Panc1 (cell line): ENCODE measurements at regions not wholly inside any gene's neighbourhood (a gene's known extent, or its start where the extent isn't known, plus 50 kb on each side); places are given as distances from the start of the nearest gene placed in this dataset.

ENCODE experiments used
- ATAC-seq: fragments of 200-7000 bp; cut with Tn5 transposase; 2 replicates; pipeline ENCODE4 v1.9.1; 2020; ENCODE audit warnings: mild to moderate bottlenecking, moderate library complexity
- BruUV-seq: library from RNA; stranded (reverse); fragments of 400-500 nt; replicated peaks from 2 replicates; lab custom pipeline; 2021; lab: Mats Ljungman, UMichigan
- CTCF ChIA-PET: fragments of 300-600 bp; sonication (Branson Sonifier 250); formaldehyde crosslinking; loops from one replicate; lab custom pipeline; 2022; ENCODE audit warnings: antibody characterized with exemption; lab: Charles Lee
- POLR2A ChIA-PET: fragments of 300-600 bp; sonication (Branson Sonifier 250); formaldehyde crosslinking; loops from one replicate; lab custom pipeline; 2022; ENCODE audit warnings: antibody characterized with exemption; lab: Charles Lee
- DNase-seq: peaks from one replicate; pipeline ENCODE4 v3.0.0-alpha.2; 2010; ENCODE audit warnings: low read depth, low spot score
- H3K27ac ChIP-seq: 2 replicates; pipeline ENCODE4 v1.5.1; 2011; ENCODE audit warnings: mild to moderate bottlenecking, low read length, inconsistent platforms
- H3K27me3 ChIP-seq: fragments of 200-500 bp; sonication (Bioruptor generic); 2 replicates; pipeline ENCODE4 v1.6.0; 2014; ENCODE audit warnings: low read length, inconsistent platforms; ENCODE audit not compliant: control insufficient read depth, insufficient read depth
- H3K36me3 ChIP-seq: fragments of 200-500 bp; sonication (Bioruptor generic); 2 replicates; pipeline ENCODE4 v1.5.1; 2014; ENCODE audit warnings: inconsistent platforms, mild to moderate bottlenecking, low read length, moderate library complexity; ENCODE audit not compliant: control insufficient read depth, insufficient read depth
- H3K4me1 ChIP-seq: 2 replicates; pipeline ENCODE4 v1.5.1; 2011; ENCODE audit warnings: inconsistent platforms, mild to moderate bottlenecking, low read length, moderate library complexity; ENCODE audit not compliant: control insufficient read depth, insufficient read depth
- H3K4me3 ChIP-seq, 2 experiments: 2 replicates each; pipeline ENCODE4 v1.5.1; 2011 to 2012; ENCODE audit warnings: low read depth in 2 of 2, low read length in 2 of 2, mild to moderate bottlenecking in 2 of 2, inconsistent platforms in 1 of 2, moderate library complexity in 1 of 2
- H3K9me3 ChIP-seq: fragments of 200-500 bp; sonication (Bioruptor generic); 2 replicates; pipeline ENCODE4 v1.5.1; 2014; ENCODE audit warnings: low read depth, mild to moderate bottlenecking, inconsistent platforms, low read length, moderate library complexity; ENCODE audit not compliant: control insufficient read depth, insufficient read depth
- POLR2AphosphoS5 ChIP-seq: IDR thresholded peaks from 2 replicates; pipeline ENCODE4 v1.6.1; 2012; ENCODE audit warnings: mild to moderate bottlenecking, low read depth, low read length, moderate library complexity
- SIN3A ChIP-seq: IDR thresholded peaks from 2 replicates; pipeline ENCODE4 v1.6.1; 2012; ENCODE audit warnings: low read depth, mild to moderate bottlenecking, low read length, moderate library complexity, borderline replicate concordance; ENCODE audit not compliant: insufficient read depth
- TCF7L2 ChIP-seq: IDR thresholded peaks from 2 replicates; pipeline ENCODE4 v1.6.1; 2011; ENCODE audit warnings: mild to moderate bottlenecking, low read depth, low read length, inconsistent platforms
- in situ Hi-C: cut with HindIII; loops from 2 replicates; pipeline ENCODE4 v1.10.0; 2016; ENCODE audit warnings: low sequenced_read_pairs, low pct_unique_long_range_greater_than_20kb
- intact Hi-C: fragments of 100-400 bp; cut with micrococcal nuclease; formaldehyde crosslinking; loops from one replicate; pipeline ENCODE4 v1.10.0; 2022; ENCODE audit not compliant: unreplicated experiment
- TF ChIP-seq, protein P1 (sequence below), 2 experiments: IDR thresholded peaks; 2 replicates each; pipeline ENCODE4 v1.6.1; 2011 to 2012; ENCODE audit warnings: low read depth in 2 of 2, control low read depth in 1 of 2, low read length in 1 of 2, mild to moderate bottlenecking in 1 of 2, moderate library complexity in 1 of 2; ENCODE audit not compliant: insufficient read depth in 1 of 2
- TF ChIP-seq, protein P2 (sequence below): fragments of 450-650 bp; IDR thresholded peaks from 2 replicates; pipeline ENCODE4 v1.5.1; 2017; ENCODE audit warnings: mild to moderate bottlenecking

DNA sequence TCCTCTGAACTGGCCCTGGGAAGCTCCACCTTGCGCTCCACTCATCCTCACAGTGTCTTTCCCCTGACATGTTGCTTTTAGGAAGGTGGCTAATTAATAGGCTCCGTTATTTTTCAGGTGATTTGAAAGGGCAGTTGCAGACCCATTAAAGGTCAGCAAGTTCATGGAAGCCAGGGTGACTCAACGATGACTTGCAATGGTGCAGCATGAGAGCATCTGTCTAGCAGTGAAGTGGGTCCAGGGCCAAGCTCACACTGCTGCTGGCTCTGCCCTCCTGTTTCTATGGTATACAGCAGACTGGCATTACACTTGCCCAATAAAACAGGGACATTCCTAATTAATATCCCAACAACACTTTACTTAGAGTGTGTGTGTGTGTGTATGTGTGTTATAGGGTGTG, 68.8 kb upstream of the WDR11 start:
- no TSS peak for BruUV-seq
- CTCF ChIA-PET, result no interaction called here

GRCh38 chr10:120783098-120783497, 68.1 kb upstream of the WDR11 start:
- Histone ChIP-seq H3K27me3 (peaks cover 15% of the 10 kb centered on the region), H3K9me3 (no peaks in the 10 kb centered on the region), H3K36me3 (no peaks in the 10 kb centered on the region), H3K4me3 (no peak overlapping the region), H3K27ac (no peak overlapping the region), H3K4me1 (no peaks in the 10 kb centered on the region)
- ChIA-PET CTCF (no interaction called here), POLR2A (no interaction called here)
- in situ Hi-C loops (no loop called here), intact Hi-C loops (no loop called here)
- no peak for DNase-seq
- BruUV-seq, result no TSS peak
- ATAC-seq, result no peak
- TF ChIP-seq, protein P1, sequence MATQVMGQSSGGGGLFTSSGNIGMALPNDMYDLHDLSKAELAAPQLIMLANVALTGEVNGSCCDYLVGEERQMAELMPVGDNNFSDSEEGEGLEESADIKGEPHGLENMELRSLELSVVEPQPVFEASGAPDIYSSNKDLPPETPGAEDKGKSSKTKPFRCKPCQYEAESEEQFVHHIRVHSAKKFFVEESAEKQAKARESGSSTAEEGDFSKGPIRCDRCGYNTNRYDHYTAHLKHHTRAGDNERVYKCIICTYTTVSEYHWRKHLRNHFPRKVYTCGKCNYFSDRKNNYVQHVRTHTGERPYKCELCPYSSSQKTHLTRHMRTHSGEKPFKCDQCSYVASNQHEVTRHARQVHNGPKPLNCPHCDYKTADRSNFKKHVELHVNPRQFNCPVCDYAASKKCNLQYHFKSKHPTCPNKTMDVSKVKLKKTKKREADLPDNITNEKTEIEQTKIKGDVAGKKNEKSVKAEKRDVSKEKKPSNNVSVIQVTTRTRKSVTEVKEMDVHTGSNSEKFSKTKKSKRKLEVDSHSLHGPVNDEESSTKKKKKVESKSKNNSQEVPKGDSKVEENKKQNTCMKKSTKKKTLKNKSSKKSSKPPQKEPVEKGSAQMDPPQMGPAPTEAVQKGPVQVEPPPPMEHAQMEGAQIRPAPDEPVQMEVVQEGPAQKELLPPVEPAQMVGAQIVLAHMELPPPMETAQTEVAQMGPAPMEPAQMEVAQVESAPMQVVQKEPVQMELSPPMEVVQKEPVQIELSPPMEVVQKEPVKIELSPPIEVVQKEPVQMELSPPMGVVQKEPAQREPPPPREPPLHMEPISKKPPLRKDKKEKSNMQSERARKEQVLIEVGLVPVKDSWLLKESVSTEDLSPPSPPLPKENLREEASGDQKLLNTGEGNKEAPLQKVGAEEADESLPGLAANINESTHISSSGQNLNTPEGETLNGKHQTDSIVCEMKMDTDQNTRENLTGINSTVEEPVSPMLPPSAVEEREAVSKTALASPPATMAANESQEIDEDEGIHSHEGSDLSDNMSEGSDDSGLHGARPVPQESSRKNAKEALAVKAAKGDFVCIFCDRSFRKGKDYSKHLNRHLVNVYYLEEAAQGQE (IDR thresholded peaks at IDR 0.05; ENCODE audit: insufficient read depth in 1 of 2, low read depth in 2 of 2, low read length in 1 of 2), result no peak
- TF ChIP-seq, protein P2, sequence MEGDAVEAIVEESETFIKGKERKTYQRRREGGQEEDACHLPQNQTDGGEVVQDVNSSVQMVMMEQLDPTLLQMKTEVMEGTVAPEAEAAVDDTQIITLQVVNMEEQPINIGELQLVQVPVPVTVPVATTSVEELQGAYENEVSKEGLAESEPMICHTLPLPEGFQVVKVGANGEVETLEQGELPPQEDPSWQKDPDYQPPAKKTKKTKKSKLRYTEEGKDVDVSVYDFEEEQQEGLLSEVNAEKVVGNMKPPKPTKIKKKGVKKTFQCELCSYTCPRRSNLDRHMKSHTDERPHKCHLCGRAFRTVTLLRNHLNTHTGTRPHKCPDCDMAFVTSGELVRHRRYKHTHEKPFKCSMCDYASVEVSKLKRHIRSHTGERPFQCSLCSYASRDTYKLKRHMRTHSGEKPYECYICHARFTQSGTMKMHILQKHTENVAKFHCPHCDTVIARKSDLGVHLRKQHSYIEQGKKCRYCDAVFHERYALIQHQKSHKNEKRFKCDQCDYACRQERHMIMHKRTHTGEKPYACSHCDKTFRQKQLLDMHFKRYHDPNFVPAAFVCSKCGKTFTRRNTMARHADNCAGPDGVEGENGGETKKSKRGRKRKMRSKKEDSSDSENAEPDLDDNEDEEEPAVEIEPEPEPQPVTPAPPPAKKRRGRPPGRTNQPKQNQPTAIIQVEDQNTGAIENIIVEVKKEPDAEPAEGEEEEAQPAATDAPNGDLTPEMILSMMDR, result no peak
- TF ChIP-seq TCF7L2 (no peak), SIN3A (no peak), POLR2AphosphoS5 (no peak)

More for the DNA sequence above, 68.8 kb upstream of the WDR11 start:
- POLR2A ChIA-PET, result no interaction called here
- in situ Hi-C loops, result no loop called here
- peaks cover 21% of the 10 kb centered on the region for H3K27me3 ChIP-seq
- no peak for ATAC-seq
- H3K27ac ChIP-seq, result no peak overlapping the region
- no peaks in the 10 kb centered on the region for H3K36me3 ChIP-seq
- DNase-seq, result no peak
- no peaks in the 10 kb centered on the region for H3K9me3 ChIP-seq
- H3K4me1 ChIP-seq, result no peaks in the 10 kb centered on the region
- TF ChIP-seq, protein P1 (IDR thresholded peaks at IDR 0.05; ENCODE audit: insufficient read depth in 1 of 2, low read depth in 2 of 2, low read length in 1 of 2), result no peak
- TF ChIP-seq TCF7L2 (no peak), SIN3A (no peak), POLR2AphosphoS5 (no peak)
- TF ChIP-seq, protein P2, result no peak
- H3K4me3 ChIP-seq, result no peak overlapping the region
- intact Hi-C loops, result no loop called here
